ENCODE measurements at regions not wholly inside any gene's neighbourhood (a gene's known extent, or its start where the extent isn't known, plus 50 kb on each side); places are given as distances from the start of the nearest gene placed in this dataset.

DNA sequence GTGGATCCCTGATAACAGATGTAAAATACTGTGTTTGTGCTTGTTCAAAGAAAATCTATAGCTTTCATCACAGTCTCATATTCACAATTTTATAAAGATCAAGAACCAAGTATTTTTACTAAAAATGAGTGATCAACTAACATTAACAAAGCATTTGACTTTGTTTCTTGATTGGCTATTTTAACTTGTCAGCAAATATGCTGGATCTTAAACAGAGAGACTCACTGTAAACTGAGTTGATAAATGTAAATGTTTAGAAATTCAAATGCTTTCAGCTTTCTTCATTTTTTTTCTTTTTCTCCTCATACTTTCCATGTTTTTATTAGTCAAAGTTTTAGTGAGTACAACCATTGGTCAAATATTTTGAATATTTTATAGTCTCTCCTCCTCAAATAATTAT lies 923.0 kb upstream of the NR2F2 start:
- Histone ChIP-seq H4K20me1 (ENCODE audit: insufficient read depth) (no peaks in the 10 kb centered on the region), H3K9me2 (ENCODE audit: insufficient read depth) (no peaks in the 10 kb centered on the region), H3F3A (ENCODE audit: insufficient read depth) (no peaks in the 10 kb centered on the region), H3K36me3 (ENCODE audit: low read depth) (no peaks in the 10 kb centered on the region), H3K79me2 (ENCODE audit: insufficient read depth) (no peaks in the 10 kb centered on the region), H3K4me3 (no peak overlapping the region), H3K27me3 (replicated peaks; ENCODE audit: insufficient read depth) (no peaks in the 10 kb centered on the region), H3K4me1 (ENCODE audit: insufficient read depth) (peaks cover 6% of the 10 kb centered on the region; the same call in 1 of the 2 replicates), H3K4me2 (ENCODE audit: unreplicated experiment) (no peak overlapping the region), H2AFZ (peak overlapping the region; percentile 24; the same call in 1 of the 2 replicates), H3K9ac (no peak overlapping the region), H3K9me3 (ENCODE audit: low read depth) (no peaks in the 10 kb centered on the region), H3K27ac (no peak overlapping the region)
- DNase-seq: no peak
- TF ChIP-seq EZH2phosphoT487 (IDR thresholded peaks at IDR 0.05; ENCODE audit: insufficient read depth, low read depth) (no peak), EZH2 (IDR thresholded peaks at IDR 0.05; ENCODE audit: insufficient read depth, poor library complexity, severe bottlenecking) (no peak)
- in situ Hi-C loops (cut with MboI): no loop called here

DNA sequence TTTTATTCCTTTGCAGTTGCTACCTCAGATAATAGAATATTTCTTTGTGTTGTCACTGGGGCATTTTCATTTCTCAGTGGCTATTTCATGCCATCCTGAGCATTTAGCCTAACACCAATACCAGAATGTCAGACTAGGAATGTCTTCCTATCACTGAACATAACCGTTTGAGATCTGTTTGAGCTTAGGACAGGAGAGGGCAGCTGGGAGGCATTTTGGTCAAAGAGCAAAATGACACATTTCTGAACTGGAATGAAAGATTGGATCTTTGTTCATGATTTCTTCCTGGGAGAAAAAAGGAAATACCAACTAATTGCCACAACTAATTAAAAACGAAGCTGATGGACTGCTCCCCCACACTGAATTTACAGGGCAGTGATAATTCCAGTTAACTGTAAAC lies 921.3 kb upstream of the NR2F2 start:
- in situ Hi-C loops (cut with MboI): no loop called here
- H2AFZ ChIP-seq: 0 out of 2 replicates have a peak overlapping the region, but pooled peaks have one; percentile 5
- H3K9ac ChIP-seq: no peak overlapping the region
- no peaks in the 10 kb centered on the region for H3K9me2 ChIP-seq (ENCODE audit: insufficient read depth)
- no peaks in the 10 kb centered on the region for H3K9me3 ChIP-seq (ENCODE audit: low read depth)
- no peaks in the 10 kb centered on the region for H3F3A ChIP-seq (ENCODE audit: insufficient read depth)
- WGBS, 2 experiments (ENCODE audit: low coverage in 1 of 2, low lambda C conversion rate in 2 of 2, missing lambda C conversion rate in 2 of 2): 2 to 7% methylated on average over 2 of the region's 2 CpGs
- no peak overlapping the region for H3K4me2 ChIP-seq (ENCODE audit: unreplicated experiment)
- H3K27me3 ChIP-seq (replicated peaks; ENCODE audit: insufficient read depth): no peaks in the 10 kb centered on the region
- no peak overlapping the region for H3K4me3 ChIP-seq
- H3K4me1 ChIP-seq (ENCODE audit: insufficient read depth): peaks cover 6% of the 10 kb centered on the region; the same call in 1 of the 2 replicates
- TF ChIP-seq EZH2phosphoT487 (IDR thresholded peaks at IDR 0.05; ENCODE audit: insufficient read depth, low read depth): no peak
- TF ChIP-seq EZH2 (IDR thresholded peaks at IDR 0.05; ENCODE audit: insufficient read depth, poor library complexity, severe bottlenecking): no peak
- H3K36me3 ChIP-seq (ENCODE audit: low read depth): no peaks in the 10 kb centered on the region
- no peak for DNase-seq
- H4K20me1 ChIP-seq (ENCODE audit: insufficient read depth): no peaks in the 10 kb centered on the region
- no peak overlapping the region for H3K27ac ChIP-seq
- H3K79me2 ChIP-seq (ENCODE audit: insufficient read depth): no peaks in the 10 kb centered on the region

DNA sequence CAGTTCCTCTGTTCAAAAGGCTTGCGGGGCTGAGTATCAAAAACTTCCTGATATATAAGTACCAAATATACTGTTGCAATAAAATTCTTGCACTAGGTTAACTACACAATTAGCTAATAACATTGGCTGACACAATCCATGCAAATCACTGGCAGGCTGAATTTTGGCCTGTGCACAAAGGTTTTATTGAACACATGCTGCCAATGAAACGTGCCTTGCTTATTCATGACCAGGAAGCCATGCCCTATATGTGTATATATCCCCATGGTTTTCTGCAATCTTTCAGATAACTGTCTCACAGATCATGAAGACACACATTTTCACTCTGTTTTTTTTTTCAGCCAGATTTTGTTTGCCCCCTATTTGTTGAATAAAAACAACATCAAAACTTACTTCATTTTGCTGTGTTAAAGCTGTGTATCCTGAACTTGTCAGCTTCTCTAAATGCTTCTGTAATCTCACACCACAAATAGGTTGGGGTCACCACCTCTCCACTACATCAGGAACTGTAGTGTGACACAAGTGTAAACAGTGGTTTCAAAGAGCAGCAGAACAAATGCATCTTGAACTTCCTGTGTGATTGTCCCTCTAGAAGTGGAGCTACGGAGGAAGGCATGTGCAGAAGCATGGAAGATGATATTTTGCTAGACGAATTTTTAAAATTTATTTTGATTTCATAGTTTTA lies 920.7 kb upstream of the NR2F2 start:
- no peaks in the 10 kb centered on the region for H3K79me2 ChIP-seq (ENCODE audit: insufficient read depth)
- H3F3A ChIP-seq (ENCODE audit: insufficient read depth): no peaks in the 10 kb centered on the region
- TF ChIP-seq EZH2phosphoT487 (IDR thresholded peaks at IDR 0.05; ENCODE audit: insufficient read depth, low read depth) (no peak), EZH2 (IDR thresholded peaks at IDR 0.05; ENCODE audit: insufficient read depth, poor library complexity, severe bottlenecking) (no peak)
- no peak overlapping the region for H3K9ac ChIP-seq
- no peak overlapping the region for H3K4me2 ChIP-seq (ENCODE audit: unreplicated experiment)
- DNase-seq: no peak
- H3K36me3 ChIP-seq (ENCODE audit: low read depth): no peaks in the 10 kb centered on the region
- H3K27me3 ChIP-seq (replicated peaks; ENCODE audit: insufficient read depth): no peaks in the 10 kb centered on the region
- in situ Hi-C loops (cut with MboI): loop anchor here (10.0 kb wide), 1 partner anchor 55 kb away; no protein-coding TSS in a partner anchor
- peaks cover 6% of the 10 kb centered on the region; the same call in 1 of the 2 replicates for H3K4me1 ChIP-seq (ENCODE audit: insufficient read depth)
- H3K9me2 ChIP-seq (ENCODE audit: insufficient read depth): no peaks in the 10 kb centered on the region
- H4K20me1 ChIP-seq (ENCODE audit: insufficient read depth): no peaks in the 10 kb centered on the region
- no peak overlapping the region for H3K27ac ChIP-seq
- no peaks in the 10 kb centered on the region for H3K9me3 ChIP-seq (ENCODE audit: low read depth)
- no peak overlapping the region for H3K4me3 ChIP-seq
- H2AFZ ChIP-seq: 0 out of 2 replicates have a peak overlapping the region, but pooled peaks have one; percentile 5
- WGBS, 2 experiments (ENCODE audit: low coverage in 1 of 2, low lambda C conversion rate in 2 of 2, missing lambda C conversion rate in 2 of 2): 43 to 47% methylated on average over 4 of the region's 4 CpGs

DNA sequence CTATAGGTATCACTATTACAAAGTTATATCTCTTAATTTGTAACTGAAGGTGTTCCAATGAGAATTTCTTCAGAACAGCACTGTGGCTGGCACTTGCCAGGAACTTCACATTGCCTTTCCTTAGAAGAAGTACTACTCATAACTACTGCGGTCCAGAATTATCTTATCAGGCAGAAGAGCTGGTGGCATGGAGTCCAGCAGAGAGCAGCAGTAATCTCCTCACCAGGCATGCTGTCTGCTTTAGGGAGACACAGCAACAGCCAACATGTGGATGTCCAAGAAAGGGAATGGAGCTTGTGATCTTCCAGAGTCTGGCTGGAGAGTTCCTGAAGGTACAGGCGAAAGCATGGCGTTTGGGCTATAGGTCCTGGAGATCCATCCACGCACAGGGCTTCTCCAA lies 919.7 kb upstream of the NR2F2 start:
- no peak overlapping the region for H3K27ac ChIP-seq
- H3K9me2 ChIP-seq (ENCODE audit: insufficient read depth): no peaks in the 10 kb centered on the region
- H3K9me3 ChIP-seq (ENCODE audit: low read depth): no peaks in the 10 kb centered on the region
- no peak overlapping the region for H3K4me3 ChIP-seq
- H4K20me1 ChIP-seq (ENCODE audit: insufficient read depth): no peaks in the 10 kb centered on the region
- in situ Hi-C loops (cut with MboI): loop anchor here (10.0 kb wide), 1 partner anchor 56 kb away; no protein-coding TSS in a partner anchor
- H3K79me2 ChIP-seq (ENCODE audit: insufficient read depth): no peaks in the 10 kb centered on the region
- WGBS, 2 experiments (ENCODE audit: low coverage in 1 of 2, low lambda C conversion rate in 2 of 2, missing lambda C conversion rate in 2 of 2): 64 to 77% methylated on average over 4 of the region's 4 CpGs
- H2AFZ ChIP-seq: no peak overlapping the region
- DNase-seq: no peak
- H3K9ac ChIP-seq: no peak overlapping the region
- no peaks in the 10 kb centered on the region for H3K36me3 ChIP-seq (ENCODE audit: low read depth)
- TF ChIP-seq EZH2 (IDR thresholded peaks at IDR 0.05; ENCODE audit: insufficient read depth, poor library complexity, severe bottlenecking) (no peak), EZH2phosphoT487 (IDR thresholded peaks at IDR 0.05; ENCODE audit: insufficient read depth, low read depth) (no peak)
- H3K27me3 ChIP-seq (replicated peaks; ENCODE audit: insufficient read depth): no peaks in the 10 kb centered on the region
- no peaks in the 10 kb centered on the region for H3F3A ChIP-seq (ENCODE audit: insufficient read depth)
- H3K4me1 ChIP-seq (ENCODE audit: insufficient read depth): peaks cover 2% of the 10 kb centered on the region; the same call in 1 of the 2 replicates
- H3K4me2 ChIP-seq (ENCODE audit: unreplicated experiment): no peak overlapping the region

All from GM23248 (cell line).